Smooth muscle cell (in vitro differentiated cells): ENCODE measurements at regions not wholly inside any gene's neighbourhood (a gene's known extent, or its start where the extent isn't known, plus 50 kb on each side); places are given as distances from the start of the nearest gene placed in this dataset.

Source experiments
- DNase-seq: peaks from one replicate; lab custom pipeline; 2025; ENCODE audit not compliant: unreplicated experiment; lab: John Stamatoyannopoulos, UW
- H2AFZ ChIP-seq: fragments of 200-600 bp; sonication (generic); 2 replicates; pipeline ENCODE4 v1.6.0; 2016; ENCODE audit warnings: antibody characterized with exemption, low read depth, mild to moderate bottlenecking
- H3F3A ChIP-seq: fragments of 200-600 bp; sonication (generic); 2 replicates; pipeline ENCODE4 v1.6.0; 2017; ENCODE audit warnings: antibody characterized with exemption, low read depth
- H3K27ac ChIP-seq: fragments of 200-600 bp; sonication (generic); 2 replicates; pipeline ENCODE4 v1.5.1; 2016; ENCODE audit warnings: low read depth, mild to moderate bottlenecking
- H3K27me3 ChIP-seq: fragments of 200-600 bp; sonication (generic); 2 replicates; pipeline ENCODE4 v1.6.1; 2016; ENCODE audit warnings: low read depth, mild to moderate bottlenecking
- H3K36me3 ChIP-seq: fragments of 200-600 bp; sonication (generic); 2 replicates; pipeline ENCODE4 v1.5.1; 2016; ENCODE audit warnings: low read depth
- H3K4me1 ChIP-seq: fragments of 200-600 bp; sonication (generic); 2 replicates; pipeline ENCODE4 v1.5.1; 2016; ENCODE audit warnings: low read depth
- H3K4me2 ChIP-seq: fragments of 200-600 bp; sonication (generic); 2 replicates; pipeline ENCODE4 v1.6.0; 2016; ENCODE audit warnings: mild to moderate bottlenecking
- H3K4me3 ChIP-seq: fragments of 200-600 bp; sonication (generic); 2 replicates; pipeline ENCODE4 v1.5.1; 2016; ENCODE audit warnings: mild to moderate bottlenecking
- H3K79me2 ChIP-seq: fragments of 200-600 bp; sonication (generic); 2 replicates; pipeline ENCODE4 v1.6.0; 2016; ENCODE audit warnings: low read depth, mild to moderate bottlenecking
- H3K9ac ChIP-seq: fragments of 200-600 bp; sonication (generic); 2 replicates; pipeline ENCODE4 v1.6.0; 2016; ENCODE audit warnings: low read depth
- H3K9me3 ChIP-seq: fragments of 200-600 bp; sonication (generic); replicated peaks from 2 replicates; pipeline ENCODE4 v1.5.1; 2016; ENCODE audit warnings: low read depth
- H4K20me1 ChIP-seq: fragments of 200-600 bp; sonication (generic); 2 replicates; pipeline ENCODE4 v1.6.0; 2016; ENCODE audit warnings: low read depth
- WGBS: methylation state at CpG from one replicate; pipeline ENCODE4 v1.1.7; 2016; ENCODE audit warnings: low lambda C conversion rate; 5-methylcytosine and 5-hydroxymethylcytosine counted together
- TF ChIP-seq, protein P1 (sequence below): fragments of 200-600 bp; sonication (generic); IDR thresholded peaks from 2 replicates; pipeline ENCODE4 v1.5.1; 2017; ENCODE audit warnings: borderline replicate concordance, mild to moderate bottlenecking, antibody characterized with exemption; ENCODE audit not compliant: insufficient read depth, poor library complexity, severe bottlenecking

- no peak overlapping the region for H3K27ac ChIP-seq
- DNase-seq: no peak
These were observed 988.7 kb upstream of the ARRDC3 start for GRCh38 chr5:92371889-92372235.

DNA sequence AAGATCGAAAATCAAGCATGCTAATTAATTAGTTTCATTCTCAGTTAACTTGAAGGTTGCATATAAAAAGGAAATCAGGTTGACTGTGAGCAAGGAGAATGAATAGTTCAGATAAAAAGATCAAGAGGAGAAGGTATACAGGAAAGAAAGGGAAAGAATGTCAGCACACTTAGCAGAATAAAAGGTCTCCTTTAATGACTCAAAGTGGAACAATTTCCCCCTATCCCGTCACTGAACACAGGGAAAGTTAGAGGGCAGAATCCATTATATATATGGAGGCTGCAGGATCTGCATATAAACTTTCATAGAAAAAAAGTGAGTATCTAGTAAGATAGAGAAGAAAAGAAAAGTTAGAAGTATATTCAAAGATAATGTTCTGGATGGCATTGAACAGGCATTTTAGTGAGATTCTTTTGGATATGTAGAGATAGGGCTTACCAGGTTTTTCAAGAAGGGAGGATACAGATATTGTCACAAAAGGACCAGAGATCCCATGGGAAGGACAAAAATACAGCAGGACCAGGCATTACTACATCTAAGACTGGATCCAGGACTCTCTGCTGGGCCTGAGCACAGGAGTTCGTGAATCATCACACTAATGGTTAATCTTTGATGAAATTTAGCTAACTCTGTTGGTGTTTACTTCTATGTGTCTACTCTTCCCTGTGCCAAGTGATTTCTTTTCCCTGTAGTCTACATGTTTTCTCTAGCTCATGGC lies 988.2 kb upstream of the ARRDC3 start:
- no peak overlapping the region for H3K4me3 ChIP-seq
- H3K4me1 ChIP-seq: no peaks in the 10 kb centered on the region
- no peaks in the 10 kb centered on the region for H3K79me2 ChIP-seq
- WGBS: 83% methylated on average over 3 of the region's 3 CpGs
- no peak overlapping the region for H3K27ac ChIP-seq
- no peaks in the 10 kb centered on the region for H4K20me1 ChIP-seq
- no peaks in the 10 kb centered on the region for H3K27me3 ChIP-seq
- DNase-seq: no peak
- H3K36me3 ChIP-seq: no peaks in the 10 kb centered on the region
- H3K9me3 ChIP-seq: no peaks in the 10 kb centered on the region
- TF ChIP-seq, protein P1, sequence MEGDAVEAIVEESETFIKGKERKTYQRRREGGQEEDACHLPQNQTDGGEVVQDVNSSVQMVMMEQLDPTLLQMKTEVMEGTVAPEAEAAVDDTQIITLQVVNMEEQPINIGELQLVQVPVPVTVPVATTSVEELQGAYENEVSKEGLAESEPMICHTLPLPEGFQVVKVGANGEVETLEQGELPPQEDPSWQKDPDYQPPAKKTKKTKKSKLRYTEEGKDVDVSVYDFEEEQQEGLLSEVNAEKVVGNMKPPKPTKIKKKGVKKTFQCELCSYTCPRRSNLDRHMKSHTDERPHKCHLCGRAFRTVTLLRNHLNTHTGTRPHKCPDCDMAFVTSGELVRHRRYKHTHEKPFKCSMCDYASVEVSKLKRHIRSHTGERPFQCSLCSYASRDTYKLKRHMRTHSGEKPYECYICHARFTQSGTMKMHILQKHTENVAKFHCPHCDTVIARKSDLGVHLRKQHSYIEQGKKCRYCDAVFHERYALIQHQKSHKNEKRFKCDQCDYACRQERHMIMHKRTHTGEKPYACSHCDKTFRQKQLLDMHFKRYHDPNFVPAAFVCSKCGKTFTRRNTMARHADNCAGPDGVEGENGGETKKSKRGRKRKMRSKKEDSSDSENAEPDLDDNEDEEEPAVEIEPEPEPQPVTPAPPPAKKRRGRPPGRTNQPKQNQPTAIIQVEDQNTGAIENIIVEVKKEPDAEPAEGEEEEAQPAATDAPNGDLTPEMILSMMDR: no peak
- H3K9ac ChIP-seq: no peak overlapping the region
- H2AFZ ChIP-seq: no peak overlapping the region
- H3F3A ChIP-seq: no peaks in the 10 kb centered on the region
- no peak overlapping the region for H3K4me2 ChIP-seq

More at GRCh38 chr5:92371889-92372235, 988.7 kb upstream of the ARRDC3 start:
- no peaks in the 10 kb centered on the region for H3K4me1 ChIP-seq
- H3K9me3 ChIP-seq: no peaks in the 10 kb centered on the region
- no peak overlapping the region for H3K4me3 ChIP-seq
- TF ChIP-seq, protein P1: no peak
- WGBS: 92% methylated on average over 2 of the region's 2 CpGs
- H4K20me1 ChIP-seq: no peaks in the 10 kb centered on the region
- H3K27me3 ChIP-seq: no peaks in the 10 kb centered on the region
- no peaks in the 10 kb centered on the region for H3F3A ChIP-seq
- H3K9ac ChIP-seq: no peak overlapping the region
- no peak overlapping the region for H3K4me2 ChIP-seq
- no peak overlapping the region for H2AFZ ChIP-seq
- H3K36me3 ChIP-seq: no peaks in the 10 kb centered on the region
- no peaks in the 10 kb centered on the region for H3K79me2 ChIP-seq

GRCh38 chr5:92370032-92370431 lies 986.9 kb upstream of the ARRDC3 start:
- H3K4me2 ChIP-seq: no peak overlapping the region
- H3F3A ChIP-seq: no peaks in the 10 kb centered on the region
- TF ChIP-seq, protein P1: no peak
- no peaks in the 10 kb centered on the region for H3K4me1 ChIP-seq
- H3K36me3 ChIP-seq: no peaks in the 10 kb centered on the region
- H3K27me3 ChIP-seq: no peaks in the 10 kb centered on the region
- H4K20me1 ChIP-seq: no peaks in the 10 kb centered on the region
- DNase-seq: no peak
- H3K27ac ChIP-seq: no peak overlapping the region
- H3K9me3 ChIP-seq: no peaks in the 10 kb centered on the region
- H3K4me3 ChIP-seq: no peak overlapping the region
- no peaks in the 10 kb centered on the region for H3K79me2 ChIP-seq
- no peak overlapping the region for H3K9ac ChIP-seq
- no peak overlapping the region for H2AFZ ChIP-seq
- WGBS: 88% methylated on average over 3 of the region's 3 CpGs

DNA sequence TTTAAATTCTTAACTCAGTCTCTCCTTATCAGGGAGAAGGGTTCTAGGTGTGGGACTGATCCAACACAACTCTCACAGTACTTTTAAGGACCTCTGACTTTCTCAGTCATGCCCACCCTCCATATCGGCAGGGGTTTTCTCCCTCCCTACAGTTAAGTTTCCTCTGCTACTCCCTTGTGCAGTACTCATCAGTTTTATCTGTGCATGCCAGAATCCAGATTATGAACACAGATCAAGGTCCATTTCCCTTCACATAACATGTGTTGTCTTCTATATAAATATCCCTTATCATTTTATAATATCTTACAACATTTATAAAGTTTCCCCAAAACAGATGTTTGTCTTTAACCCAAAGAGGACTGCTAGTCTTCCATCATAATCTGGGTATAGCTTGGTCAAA lies 986.5 kb upstream of the ARRDC3 start:
- Histone ChIP-seq H3K9ac (no peak overlapping the region), H3K79me2 (no peaks in the 10 kb centered on the region), H3K4me3 (no peak overlapping the region), H3K27ac (no peak overlapping the region), H3K9me3 (no peaks in the 10 kb centered on the region), H3K36me3 (no peaks in the 10 kb centered on the region), H2AFZ (no peak overlapping the region), H3K4me2 (no peak overlapping the region), H3K4me1 (no peaks in the 10 kb centered on the region), H3K27me3 (no peaks in the 10 kb centered on the region), H3F3A (no peaks in the 10 kb centered on the region), H4K20me1 (no peaks in the 10 kb centered on the region)
- DNase-seq: no peak
- TF ChIP-seq, protein P1: no peak
- WGBS: 100% methylated on average over 1 of the region's 1 CpG
